ENCODE measurements at regions not wholly inside any gene's neighbourhood (a gene's known extent, or its start where the extent isn't known, plus 50 kb on each side); places are given as distances from the start of the nearest gene placed in this dataset.

GRCh38 chr4:107380190-107380589 is 339.8 kb downstream of the PAPSS1 start:
- no TSS peak for BruUV-seq (replicated peaks)

More at GRCh38 chr4:107380190-107380589, 339.8 kb downstream of the PAPSS1 start:
- Histone ChIP-seq H3K9me3 (replicated peaks; ENCODE audit: control insufficient read depth, insufficient read depth, low read length) (no peaks in the 10 kb centered on the region), H3K4me2 (ENCODE audit: control insufficient read depth, insufficient read depth) (no peak overlapping the region), H3K4me3 (no peak overlapping the region), H3K27me3 (replicated peaks in 1 of 2; ENCODE audit: control insufficient read depth in 2 of 2, insufficient read depth in 2 of 2, low read length in 1 of 2) (no peaks in the 10 kb centered on the region), H4K20me1 (ENCODE audit: control insufficient read depth, insufficient read depth) (no peaks in the 10 kb centered on the region), H3K9ac (ENCODE audit: control insufficient read depth, insufficient read depth, low read length) (no peak overlapping the region), H2AFZ (ENCODE audit: control insufficient read depth, low read depth, low read length) (no peak overlapping the region), H3K79me2 (ENCODE audit: control insufficient read depth, insufficient read depth, low read length) (no peaks in the 10 kb centered on the region), H3K27ac (ENCODE audit: control insufficient read depth, insufficient read depth) (no peak overlapping the region), H3K36me3 (ENCODE audit: control insufficient read depth in 2 of 2, insufficient read depth in 2 of 2, low read length in 1 of 2) (no peaks in the 10 kb centered on the region), H3K4me1 (ENCODE audit: control insufficient read depth, insufficient read depth, low read length) (no peaks in the 10 kb centered on the region)
- RAD21 ChIA-PET (ENCODE audit: unreplicated experiment): no interaction called here
- POLR2A ChIA-PET: no interaction called here
- DNase-seq (ENCODE audit: low read depth, low spot score) (no peak), ATAC-seq (no peak), FAIRE-seq (no peak)
- CTCF ChIA-PET: no interaction called here
- no peak for TF ChIP-seq BCL3 (IDR thresholded peaks at IDR 0.05; ENCODE audit: borderline replicate concordance, insufficient read depth, low read depth, low read length, poor library complexity, severe bottlenecking)
- TF ChIP-seq BCLAF1 (IDR thresholded peaks at IDR 0.05): no peak
- 34% methylated on average over 4 of the region's 4 CpGs for WGBS (ENCODE audit: insufficient coverage, insufficient replicate concordance, low lambda C conversion rate, missing lambda C conversion rate)
- SMC1A ChIA-PET (ENCODE audit: uncharacterized antibody, unreplicated experiment): no interaction called here
- intact Hi-C loops (cut with micrococcal nuclease; ENCODE audit: unreplicated experiment): no loop called here
- in situ Hi-C loops (cut with MboI): no loop called here
